ENCODE measurements at regions not wholly inside any gene's neighbourhood (a gene's known extent, or its start where the extent isn't known, plus 50 kb on each side); places are given as distances from the start of the nearest gene placed in this dataset.

GRCh38 chr10:131577786-131578471, 266.4 kb upstream of the TCERG1L start:
- Histone ChIP-seq H3K27ac (ENCODE audit: low read length) (no peak overlapping the region), H3K9me2 (ENCODE audit: insufficient read depth, low read length) (no peaks in the 10 kb centered on the region), H3K4me2 (ENCODE audit: low read length) (no peak overlapping the region), H3K79me2 (replicated peaks; ENCODE audit: insufficient read depth, low read length) (no peaks in the 10 kb centered on the region), H3K36me3 (ENCODE audit: insufficient read depth, low read length) (no peaks in the 10 kb centered on the region), H3K9me3 (ENCODE audit: low read length) (no peaks in the 10 kb centered on the region), H3F3A (ENCODE audit: insufficient read depth, low read length, poor library complexity, severe bottlenecking) (no peaks in the 10 kb centered on the region), H3K27me3 (ENCODE audit: insufficient read depth, low read depth, low read length) (no peaks in the 10 kb centered on the region), H3K9ac (ENCODE audit: low read length) (no peak overlapping the region), H4K20me1 (ENCODE audit: insufficient read depth) (no peaks in the 10 kb centered on the region), H2AFZ (ENCODE audit: low read depth, low read length) (no peak overlapping the region), H3K4me3 (ENCODE audit: low read length) (no peak overlapping the region)
- no peak for TF ChIP-seq POLR2AphosphoS5 (IDR thresholded peaks at IDR 0.05)
- TF ChIP-seq TAF1 (IDR thresholded peaks at IDR 0.05; ENCODE audit: low read depth): no peak
- TF ChIP-seq REST (IDR thresholded peaks at IDR 0.05; ENCODE audit: borderline replicate concordance): no peak
- TF ChIP-seq SMC3 (conservative IDR thresholded peaks at IDR 0.05; ENCODE audit: poor library complexity): no peak
- TF ChIP-seq RAD21 (conservative IDR thresholded peaks at IDR 0.05): no peak
- no peak for TF ChIP-seq EP300 (conservative IDR thresholded peaks at IDR 0.05; ENCODE audit: poor library complexity, severe bottlenecking)
- no peak for TF ChIP-seq MXI1 (conservative IDR thresholded peaks at IDR 0.05; ENCODE audit: poor library complexity, severe bottlenecking)
- TF ChIP-seq CTCF (IDR thresholded peaks at IDR 0.05; ENCODE audit: poor library complexity, severe bottlenecking): no peak
- no peak for TF ChIP-seq EZH2 (IDR thresholded peaks at IDR 0.05; ENCODE audit: borderline replicate concordance, insufficient read depth, low read length, poor library complexity, severe bottlenecking)

GRCh38 chr10:131578472-131578970, 267.0 kb upstream of the TCERG1L start:
- no peak overlapping the region for H3K9ac ChIP-seq (ENCODE audit: low read length)
- no peak overlapping the region for H3K4me2 ChIP-seq (ENCODE audit: low read length)
- no peak overlapping the region for H3K4me3 ChIP-seq (ENCODE audit: low read length)
- H3K36me3 ChIP-seq (ENCODE audit: insufficient read depth, low read length): no peaks in the 10 kb centered on the region
- no peaks in the 10 kb centered on the region for H3K9me3 ChIP-seq (ENCODE audit: low read length)
- H3K79me2 ChIP-seq (replicated peaks; ENCODE audit: insufficient read depth, low read length): no peaks in the 10 kb centered on the region
- TF ChIP-seq MXI1 (conservative IDR thresholded peaks at IDR 0.05; ENCODE audit: poor library complexity, severe bottlenecking) (no peak), EZH2 (IDR thresholded peaks at IDR 0.05; ENCODE audit: borderline replicate concordance, insufficient read depth, low read length, poor library complexity, severe bottlenecking) (no peak), RAD21 (conservative IDR thresholded peaks at IDR 0.05) (no peak), REST (IDR thresholded peaks at IDR 0.05; ENCODE audit: borderline replicate concordance) (no peak), CTCF (IDR thresholded peaks at IDR 0.05; ENCODE audit: poor library complexity, severe bottlenecking) (no peak), POLR2AphosphoS5 (IDR thresholded peaks at IDR 0.05) (no peak), SMC3 (conservative IDR thresholded peaks at IDR 0.05; ENCODE audit: poor library complexity) (no peak), EP300 (conservative IDR thresholded peaks at IDR 0.05; ENCODE audit: poor library complexity, severe bottlenecking) (no peak), TAF1 (IDR thresholded peaks at IDR 0.05; ENCODE audit: low read depth) (no peak)
- H3K27me3 ChIP-seq (ENCODE audit: insufficient read depth, low read depth, low read length): no peaks in the 10 kb centered on the region
- no peak overlapping the region for H2AFZ ChIP-seq (ENCODE audit: low read depth, low read length)
- H4K20me1 ChIP-seq (ENCODE audit: insufficient read depth): no peaks in the 10 kb centered on the region
- H3F3A ChIP-seq (ENCODE audit: insufficient read depth, low read length, poor library complexity, severe bottlenecking): no peaks in the 10 kb centered on the region
- H3K27ac ChIP-seq (ENCODE audit: low read length): no peak overlapping the region
- H3K9me2 ChIP-seq (ENCODE audit: insufficient read depth, low read length): no peaks in the 10 kb centered on the region
